Adrenal gland (tissue), 9 donors: ENCODE measurements at regions not wholly inside any gene's neighbourhood (a gene's known extent, or its start where the extent isn't known, plus 50 kb on each side); places are given as distances from the start of the nearest gene placed in this dataset.

Experiments
- DNase-seq, 7 donors: peaks; one replicate each; pipeline ENCODE4 v3.0.0-alpha.2; 2019 to 2020
- H3K27ac ChIP-seq, 5 donors: fragments of 200-600 bp; sonication (generic) in 4 of 5; 1 replicate in 3 of 5; 2 replicates in 2 of 5; pipeline versions ENCODE4 v1.5.1 to v1.8.0; 2016 to 2020; ENCODE audit warnings: mild to moderate bottlenecking in 1 of 5
- H3K27me3 ChIP-seq: fragments of 200-600 bp; 2 replicates; pipeline ENCODE4 v1.8.0; 2021
- H3K36me3 ChIP-seq, 2 donors: fragments of 200-600 bp; replicated peaks in 1 of 2; 1 replicate in 1 of 2; 2 replicates in 1 of 2; pipeline versions ENCODE4 v1.5.1 to v1.8.0; 2018 to 2022
- H3K4me1 ChIP-seq, 2 donors: fragments of 200-600 bp; replicated peaks in 1 of 2; 1 replicate in 1 of 2; 2 replicates in 1 of 2; pipeline versions ENCODE4 v1.5.1 to v1.8.0; 2018 to 2021
- H3K4me3 ChIP-seq, 4 donors: fragments of 200-600 bp; sonication (generic) in 3 of 4; one replicate each; pipeline ENCODE4 v1.5.1; 2016 to 2018
- H3K9me3 ChIP-seq, 3 donors: fragments of 200-600 bp; sonication (generic) in 1 of 3; replicated peaks in 1 of 3; 1 replicate in 2 of 3; 2 replicates in 1 of 3; pipeline versions ENCODE4 v1.5.1 to v1.8.0; 2016 to 2021
- CTCF ChIP-seq, 6 experiments: fragments of 450-650 bp in 4 of 6; fragments of 200-600 bp in 2 of 6; sonication (generic) in 1 of 6; IDR thresholded peaks; 1 replicate in 5 of 6; 2 replicates in 1 of 6; pipeline versions ENCODE4 v1.5.1 to v1.8.0; 2016 to 2021; ENCODE audit warnings: antibody characterized with exemption in 6 of 6, mild to moderate bottlenecking in 2 of 6, moderate library complexity in 1 of 6
- POLR2A ChIP-seq, 2 donors: fragments of 450-650 bp; IDR thresholded peaks; one replicate each; pipeline ENCODE4 v1.6.1; 2017; ENCODE audit warnings: antibody characterized with exemption in 2 of 2, mild to moderate bottlenecking in 2 of 2, moderate library complexity in 1 of 2
- WGBS, 4 donors: extraction: QIAGEN DNeasy Blood & Tissue Kit in 2 of 4; methylation state at CpG; one replicate each; pipeline versions ENCODE4 v1.1.5 to v1.1.7; 2013 to 2017; 5-methylcytosine and 5-hydroxymethylcytosine counted together
- intact Hi-C, 2 donors: fragments of 100-400 bp; cut with DNase I; formaldehyde crosslinking; loops; one replicate each; pipeline versions ENCODE4 v1.14.1 to v1.15.0; 2022 to 2023
- donor health status: healthy with polysubstance abuse.
- donor health status: Bipolar disorder and iron deficiency.
- donor health status: DM: yes; HTN: yes; CAD: no.
- donor health status: DM: no; HTN: no; CAD: no.
- donor health status: DM: no; HTN: no; CAD: no.

DNA sequence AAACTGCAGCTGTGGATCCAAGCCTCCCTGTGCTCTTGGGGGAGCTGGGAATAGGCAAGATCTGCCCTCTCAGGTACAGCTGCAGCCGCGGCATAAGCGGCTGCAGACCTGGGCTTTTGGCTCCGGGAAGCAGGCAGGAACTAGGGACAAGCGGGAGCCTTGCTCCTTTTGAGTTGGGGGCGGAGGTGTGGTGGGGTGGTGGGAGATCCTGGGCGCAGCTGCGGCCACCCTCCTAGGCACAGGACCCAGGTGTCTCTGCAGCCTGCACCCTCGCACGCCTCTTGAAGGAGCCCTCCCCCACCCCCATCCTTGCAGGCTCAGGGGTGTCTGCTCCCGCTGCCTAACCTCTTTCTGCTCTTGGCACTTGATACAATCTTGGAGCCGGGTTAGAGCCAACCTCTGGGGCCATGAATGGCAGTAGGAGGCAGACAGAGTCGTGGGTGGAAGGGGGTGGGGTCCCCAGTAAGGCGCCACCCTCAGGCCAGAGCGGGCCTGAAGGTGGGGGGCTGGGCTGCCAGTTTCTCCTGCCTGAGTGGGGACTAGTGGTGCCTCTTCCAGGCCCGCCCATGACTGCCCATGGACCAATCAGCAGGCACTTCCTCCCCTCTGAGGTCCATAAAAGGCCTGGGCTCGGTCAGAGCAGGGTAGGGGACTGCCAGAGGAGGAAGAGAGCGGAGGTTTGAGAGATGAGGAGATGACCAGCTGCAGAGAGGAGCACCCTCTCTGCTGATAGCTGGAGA lies 267.6 kb upstream of the TNC start:
- no peaks in the 10 kb centered on the region for H3K9me3 ChIP-seq
- no peak overlapping the region for H3K27ac ChIP-seq
- WGBS, 4 donors = 76 to 88% (median 84%) methylated on average over 8 to 18 of the region's 18 CpGs
- no peaks in the 10 kb centered on the region for H3K27me3 ChIP-seq
- no peak overlapping the region for H3K4me3 ChIP-seq
- no peaks in the 10 kb centered on the region for H3K36me3 ChIP-seq
- intact Hi-C loops = no loop called here
- no peak for DNase-seq
- H3K4me1 ChIP-seq = no peaks in the 10 kb centered on the region
- TF ChIP-seq POLR2A (IDR thresholded peaks at IDR 0.05) (no peak), CTCF (IDR thresholded peaks at IDR 0.05) (no peak)

GRCh38 chr9:115386963-115387770 lies 269.2 kb upstream of the TNC start:
- intact Hi-C loops = no loop called here
- H3K9me3 ChIP-seq = no peaks in the 10 kb centered on the region
- H3K27me3 ChIP-seq = no peaks in the 10 kb centered on the region
- no peak for DNase-seq
- no peaks in the 10 kb centered on the region for H3K4me1 ChIP-seq
- H3K36me3 ChIP-seq = no peaks in the 10 kb centered on the region
- H3K4me3 ChIP-seq = no peak overlapping the region
- TF ChIP-seq POLR2A (IDR thresholded peaks at IDR 0.05) = no peak
- TF ChIP-seq CTCF (IDR thresholded peaks at IDR 0.05) = no peak
- 29 to 74% (median 47%) methylated on average over 2 of the region's 2 CpGs for WGBS, 4 donors
- H3K27ac ChIP-seq = no peak overlapping the region

- Histone ChIP-seq H3K4me3 (no peak overlapping the region), H3K36me3 (no peaks in the 10 kb centered on the region), H3K27ac (no peak overlapping the region), H3K4me1 (no peaks in the 10 kb centered on the region), H3K9me3 (no peaks in the 10 kb centered on the region), H3K27me3 (no peaks in the 10 kb centered on the region)
- DNase-seq = no peak
- TF ChIP-seq POLR2A (IDR thresholded peaks at IDR 0.05) = no peak
- TF ChIP-seq CTCF (IDR thresholded peaks at IDR 0.05) = no peak
- 71 to 79% (median 76%) methylated on average over 4 of the region's 4 CpGs for WGBS, 4 donors
- intact Hi-C loops = no loop called here
These were observed 273.3 kb upstream of the TNC start for GRCh38 chr9:115391168-115391825.
